Loucy (cell line): ENCODE measurements at regions not wholly inside any gene's neighbourhood (a gene's known extent, or its start where the extent isn't known, plus 50 kb on each side); places are given as distances from the start of the nearest gene placed in this dataset.

Source experiments
- CTCF ChIP-seq: fragments of 200-600 bp; sonication (generic); conservative IDR thresholded peaks from 2 replicates; pipeline ENCODE4 v1.5.1; 2014; ENCODE audit warnings: mild to moderate bottlenecking, antibody characterized with exemption, low read length
- EZH2phosphoT487 ChIP-seq: fragments of 200-600 bp; IDR thresholded peaks from 2 replicates; pipeline ENCODE4 v1.6.1; 2018; ENCODE audit warnings: antibody characterized with exemption, mild to moderate bottlenecking, moderate library complexity, borderline replicate concordance

GRCh38 chr1:113279776-113280391 lies 110.4 kb upstream of the MAGI3 start:
- TF ChIP-seq EZH2phosphoT487 (no peak), CTCF (no peak)
